Neuronal stem cell (in vitro differentiated cells): ENCODE measurements at regions not wholly inside any gene's neighbourhood (a gene's known extent, or its start where the extent isn't known, plus 50 kb on each side); places are given as distances from the start of the nearest gene placed in this dataset.

ENCODE experiments used
- DNase-seq: peaks from one replicate; pipeline ENCODE4 v3.0.0-alpha.2; 2013; ENCODE audit warnings: low spot score
- H2AFZ ChIP-seq: one replicate; pipeline ENCODE4 v1.6.1; 2013; ENCODE audit warnings: mild to moderate bottlenecking, low read length, inconsistent platforms
- H2AK5ac ChIP-seq: 2 replicates; pipeline ENCODE4 v1.6.1; 2013; ENCODE audit warnings: low read depth, mild to moderate bottlenecking, inconsistent platforms, low read length, moderate library complexity, mixed read lengths
- H2BK120ac ChIP-seq: 2 replicates; pipeline ENCODE4 v1.6.1; 2013; ENCODE audit warnings: low read depth, mild to moderate bottlenecking, inconsistent platforms, low read length, moderate library complexity, mixed read lengths
- H2BK12ac ChIP-seq: one replicate; pipeline ENCODE4 v1.6.1; 2013; ENCODE audit warnings: low read length, inconsistent platforms
- H2BK15ac ChIP-seq: 2 replicates; pipeline ENCODE4 v1.6.1; 2013; ENCODE audit warnings: mild to moderate bottlenecking, low read length, inconsistent platforms, mixed read lengths
- H2BK5ac ChIP-seq: one replicate; pipeline ENCODE4 v1.6.1; 2013; ENCODE audit warnings: inconsistent platforms, mild to moderate bottlenecking, low read length, moderate library complexity
- H3K14ac ChIP-seq: one replicate; pipeline ENCODE4 v1.6.1; 2013; ENCODE audit warnings: low read length, inconsistent platforms
- H3K18ac ChIP-seq: 2 replicates; pipeline ENCODE4 v1.6.1; 2013; ENCODE audit warnings: low read length, inconsistent platforms
- H3K23ac ChIP-seq: 2 replicates; pipeline ENCODE4 v1.6.1; 2013; ENCODE audit warnings: low read depth, mild to moderate bottlenecking, mixed read lengths, low read length, inconsistent platforms; ENCODE audit not compliant: poor library complexity
- H3K27ac ChIP-seq: replicated peaks from 3 replicates; pipeline ENCODE4 v1.5.1; 2013; ENCODE audit warnings: low read length, inconsistent platforms
- H3K27me3 ChIP-seq, 3 experiments: 2 replicates each; pipeline ENCODE4 v1.6.1; 2013; ENCODE audit warnings: low read length in 3 of 3, mild to moderate bottlenecking in 2 of 3, inconsistent platforms in 1 of 3, low read depth in 1 of 3, mixed read lengths in 1 of 3, moderate library complexity in 1 of 3; ENCODE audit not compliant: control insufficient read depth in 3 of 3, insufficient read depth in 3 of 3
- H3K36me3 ChIP-seq, 2 donors: replicated peaks in 1 of 2; 2 replicates each; pipeline ENCODE4 v1.6.1; 2013; ENCODE audit warnings: low read length in 2 of 2; ENCODE audit not compliant: control insufficient read depth in 2 of 2, insufficient read depth in 2 of 2
- H3K4ac ChIP-seq: 2 replicates; pipeline ENCODE4 v1.6.1; 2013; ENCODE audit warnings: inconsistent platforms, mild to moderate bottlenecking, low read length, moderate library complexity
- H3K4me1 ChIP-seq, 2 donors: 1 replicate in 1 of 2; 2 replicates in 1 of 2; pipeline ENCODE4 v1.6.1; 2013; ENCODE audit warnings: low read length in 2 of 2, low read depth in 1 of 2; ENCODE audit not compliant: control insufficient read depth in 2 of 2, insufficient read depth in 1 of 2
- H3K4me2 ChIP-seq: one replicate; pipeline ENCODE4 v1.6.1; 2013; ENCODE audit warnings: mild to moderate bottlenecking, low read length, inconsistent platforms; ENCODE audit not compliant: insufficient read depth, poor library complexity, severe bottlenecking
- H3K4me3 ChIP-seq, 2 donors: 2 replicates each; pipeline ENCODE4 v1.5.1; 2013; ENCODE audit warnings: low read length in 2 of 2, mild to moderate bottlenecking in 2 of 2, inconsistent platforms in 1 of 2, moderate library complexity in 1 of 2
- H3K79me1 ChIP-seq: one replicate; pipeline ENCODE4 v1.6.1; 2013; ENCODE audit warnings: low read depth, mild to moderate bottlenecking, inconsistent platforms, low read length, moderate library complexity
- H3K9ac ChIP-seq: one replicate; pipeline ENCODE4 v1.6.1; 2013; ENCODE audit warnings: mild to moderate bottlenecking, low read depth, low read length, inconsistent platforms; ENCODE audit not compliant: poor library complexity
- H3K9me3 ChIP-seq, 2 donors: replicated peaks in 1 of 2; 2 replicates each; pipeline versions ENCODE3 to v1.6.1; 2013; ENCODE audit warnings: low read length in 2 of 2, mild to moderate bottlenecking in 2 of 2, inconsistent platforms in 1 of 2, low read depth in 1 of 2, mixed read lengths in 1 of 2, moderate library complexity in 1 of 2; ENCODE audit not compliant: control insufficient read depth in 2 of 2, insufficient read depth in 1 of 2
- H4K8ac ChIP-seq: one replicate; pipeline ENCODE4 v1.6.1; 2013; ENCODE audit warnings: low read depth, mild to moderate bottlenecking, inconsistent platforms, low read length, moderate library complexity
- H4K91ac ChIP-seq: one replicate; pipeline ENCODE4 v1.6.1; 2013; ENCODE audit warnings: low read length, low read depth, mild to moderate bottlenecking, inconsistent platforms; ENCODE audit not compliant: poor library complexity
- WGBS, 2 donors: extraction: QIAGEN DNeasy Blood & Tissue Kit; methylation state at CpG; one replicate each; pipeline ENCODE4 v1.1.7; 2013; ENCODE audit warnings: missing lambda C conversion rate in 2 of 2, mixed read lengths in 1 of 2; ENCODE audit not compliant: insufficient read length in 2 of 2, insufficient replicate concordance in 1 of 2; ENCODE audit errors: extremely low coverage in 2 of 2; 5-methylcytosine and 5-hydroxymethylcytosine counted together

- H2BK15ac ChIP-seq, result no peak overlapping the region
- H3K4ac ChIP-seq, result no peak overlapping the region
- no peak overlapping the region for H3K18ac ChIP-seq
- no peaks in the 10 kb centered on the region for H3K9me3 ChIP-seq
- no peak overlapping the region for H3K23ac ChIP-seq
- no peak overlapping the region for H2AFZ ChIP-seq
- H2BK120ac ChIP-seq, result no peak overlapping the region
- no CpG with 5 or more reads among the region's 3 CpGs for WGBS, 2 donors
- H2BK5ac ChIP-seq, result no peak overlapping the region
- H3K4me1 ChIP-seq, result no peaks in the 10 kb centered on the region
- H3K79me1 ChIP-seq, result no peaks in the 10 kb centered on the region
- H4K91ac ChIP-seq, result no peak overlapping the region
- H3K4me3 ChIP-seq, result no peak overlapping the region
- H3K27me3 ChIP-seq, result no peaks in the 10 kb centered on the region
- no peak for DNase-seq
- H3K9ac ChIP-seq, result no peak overlapping the region
- no peaks in the 10 kb centered on the region for H3K36me3 ChIP-seq
- H3K27ac ChIP-seq, result no peak overlapping the region
- H3K4me2 ChIP-seq, result no peak overlapping the region
- H4K8ac ChIP-seq, result no peak overlapping the region
- H3K14ac ChIP-seq, result no peak overlapping the region
- no peak overlapping the region for H2BK12ac ChIP-seq
- no peak overlapping the region for H2AK5ac ChIP-seq
These were observed 186.5 kb upstream of the IL15 start for GRCh38 chr4:141449927-141450326.

GRCh38 chr4:141455651-141456050 lies 180.7 kb upstream of the IL15 start:
- Histone ChIP-seq H3K4me1 (no peaks in the 10 kb centered on the region), H3K18ac (no peak overlapping the region), H4K91ac (no peak overlapping the region), H3K14ac (no peak overlapping the region), H3K23ac (no peak overlapping the region), H2AK5ac (no peak overlapping the region), H3K9ac (no peak overlapping the region), H3K79me1 (no peaks in the 10 kb centered on the region), H3K27me3 (no peaks in the 10 kb centered on the region), H3K27ac (no peak overlapping the region), H3K4ac (no peak overlapping the region), H2AFZ (no peak overlapping the region), H3K4me2 (no peak overlapping the region), H3K4me3 (no peak overlapping the region), H2BK5ac (no peak overlapping the region), H4K8ac (no peak overlapping the region), H3K36me3 (no peaks in the 10 kb centered on the region), H3K9me3 (no peaks in the 10 kb centered on the region), H2BK15ac (no peak overlapping the region), H2BK120ac (no peak overlapping the region), H2BK12ac (no peak overlapping the region)
- no peak for DNase-seq
- WGBS, 2 donors, result no CpG with 5 or more reads among the region's 1 CpG

- no peak overlapping the region for H2BK5ac ChIP-seq
- no peak overlapping the region for H3K4me3 ChIP-seq
- no CpG with 5 or more reads among the region's 1 CpG for WGBS, 2 donors
- no peak overlapping the region for H2AK5ac ChIP-seq
- no peak overlapping the region for H2BK12ac ChIP-seq
- DNase-seq, result no peak
- no peak overlapping the region for H2BK120ac ChIP-seq
- H4K8ac ChIP-seq, result no peak overlapping the region
- H3K79me1 ChIP-seq, result no peaks in the 10 kb centered on the region
- H3K14ac ChIP-seq, result no peak overlapping the region
- no peak overlapping the region for H3K18ac ChIP-seq
- H3K4me2 ChIP-seq, result no peak overlapping the region
- no peak overlapping the region for H3K27ac ChIP-seq
- no peaks in the 10 kb centered on the region for H3K27me3 ChIP-seq
- no peak overlapping the region for H2BK15ac ChIP-seq
- H3K4ac ChIP-seq, result no peak overlapping the region
- H3K23ac ChIP-seq, result no peak overlapping the region
- H3K9ac ChIP-seq, result no peak overlapping the region
- no peaks in the 10 kb centered on the region for H3K36me3 ChIP-seq
- no peaks in the 10 kb centered on the region for H3K4me1 ChIP-seq
- no peak overlapping the region for H4K91ac ChIP-seq
- no peaks in the 10 kb centered on the region for H3K9me3 ChIP-seq
- no peak overlapping the region for H2AFZ ChIP-seq
These were observed 178.7 kb upstream of the IL15 start for GRCh38 chr4:141457653-141458052.

GRCh38 chr4:141458501-141458900 lies 177.9 kb upstream of the IL15 start:
- no peak overlapping the region for H3K27ac ChIP-seq
- H4K91ac ChIP-seq, result no peak overlapping the region
- no peak overlapping the region for H2BK5ac ChIP-seq
- no peak overlapping the region for H3K4me2 ChIP-seq
- H3K4me1 ChIP-seq, result no peaks in the 10 kb centered on the region
- no peaks in the 10 kb centered on the region for H3K9me3 ChIP-seq
- no peak overlapping the region for H3K9ac ChIP-seq
- no peak overlapping the region for H3K14ac ChIP-seq
- no peaks in the 10 kb centered on the region for H3K27me3 ChIP-seq
- no peak overlapping the region for H3K18ac ChIP-seq
- no peaks in the 10 kb centered on the region for H3K36me3 ChIP-seq
- DNase-seq, result no peak
- H2AK5ac ChIP-seq, result no peak overlapping the region
- no peak overlapping the region for H3K4ac ChIP-seq
- H2AFZ ChIP-seq, result no peak overlapping the region
- no peak overlapping the region for H2BK12ac ChIP-seq
- H3K4me3 ChIP-seq, result no peak overlapping the region
- H2BK120ac ChIP-seq, result no peak overlapping the region
- no peaks in the 10 kb centered on the region for H3K79me1 ChIP-seq
- H4K8ac ChIP-seq, result no peak overlapping the region
- WGBS, 2 donors, result no CpG with 5 or more reads among the region's 3 CpGs
- no peak overlapping the region for H3K23ac ChIP-seq
- no peak overlapping the region for H2BK15ac ChIP-seq
